ENCODE measurements at regions not wholly inside any gene's neighbourhood (a gene's known extent, or its start where the extent isn't known, plus 50 kb on each side); places are given as distances from the start of the nearest gene placed in this dataset.

- TF ChIP-seq CTCF (IDR thresholded peaks at IDR 0.05; ENCODE audit: low read depth, low read length, poor library complexity, severe bottlenecking) (no peak), EZH2phosphoT487 (IDR thresholded peaks at IDR 0.05; ENCODE audit: borderline replicate concordance, low read length) (no peak)
Measured at GRCh38 chr5:44707721-44708120, 101.0 kb upstream of the MRPS30 start.

Measured in DOHH2 (cell line).